NT2/D1 (cell line): ENCODE measurements at regions not wholly inside any gene's neighbourhood (a gene's known extent, or its start where the extent isn't known, plus 50 kb on each side); places are given as distances from the start of the nearest gene placed in this dataset.

Source experiments
- SUZ12 ChIP-seq: IDR thresholded peaks from 2 replicates; pipeline ENCODE4 v1.6.1; 2011; ENCODE audit not compliant: insufficient read length, insufficient read depth; ENCODE audit errors: extremely low read depth
- YY1 ChIP-seq: IDR thresholded peaks from 2 replicates; pipeline ENCODE4 v1.6.1; 2011; ENCODE audit not compliant: insufficient read length, insufficient read depth
- ZNF274 ChIP-seq: IDR thresholded peaks from 2 replicates; pipeline ENCODE4 v1.6.1; 2011; ENCODE audit warnings: mild to moderate bottlenecking, low read depth, low read length

DNA sequence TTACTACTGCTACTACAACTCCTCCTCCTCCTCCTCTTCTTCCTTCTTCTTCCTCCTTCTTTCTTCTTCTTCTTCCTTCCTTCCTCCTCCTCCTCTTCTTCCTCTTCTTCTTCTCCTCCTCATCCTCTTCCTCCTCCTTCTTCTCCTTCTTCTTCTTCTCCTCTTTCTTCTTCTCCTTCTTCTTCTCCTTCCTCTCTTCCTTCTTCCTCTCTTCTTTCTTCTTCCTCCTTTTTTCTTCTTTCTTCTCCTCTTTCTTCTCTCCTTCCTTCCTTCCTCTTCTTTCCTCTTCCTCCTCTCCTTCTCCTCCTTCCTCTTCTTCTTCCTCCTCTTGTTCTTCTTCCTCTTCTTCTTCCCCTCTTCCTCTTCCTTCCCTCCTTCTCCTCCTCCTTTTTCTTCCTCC lies 94.7 kb upstream of the MYO16 start:
- TF ChIP-seq ZNF274 (no peak), SUZ12 (no peak), YY1 (no peak)
